Thoracic aorta (tissue), 2 donors: ENCODE measurements at regions not wholly inside any gene's neighbourhood (a gene's known extent, or its start where the extent isn't known, plus 50 kb on each side); places are given as distances from the start of the nearest gene placed in this dataset.
A peak's percentile ranks its signal among the peaks of the same experiment; 100 is the strongest.

Experiments used
- ATAC-seq: fragments of 150-250 bp; one replicate; pipeline ENCODE4 v1.8.0; 2017; ENCODE audit warnings: low read depth; ENCODE audit not compliant: insufficient number of reproducible peaks, low FRiP score
- DNase-seq: peaks from one replicate; pipeline ENCODE4 v3.0.0-alpha.2; 2020; ENCODE audit warnings: low spot score
- H3K27ac ChIP-seq, 2 donors: fragments of 200-600 bp; sonication (generic); 1 replicate in 1 of 2; 2 replicates in 1 of 2; pipeline ENCODE4 v1.5.1; 2016; ENCODE audit warnings: mild to moderate bottlenecking in 2 of 2, moderate library complexity in 2 of 2
- H3K27me3 ChIP-seq: fragments of 200-600 bp; sonication (generic); replicated peaks from 2 replicates; pipeline ENCODE4 v1.6.0; 2016; ENCODE audit warnings: mild to moderate bottlenecking; ENCODE audit not compliant: insufficient read depth
- H3K36me3 ChIP-seq: fragments of 200-600 bp; sonication (generic); one replicate; pipeline ENCODE4 v1.5.1; 2016
- H3K4me1 ChIP-seq, 2 donors: fragments of 200-600 bp; sonication (generic); 1 replicate in 1 of 2; 2 replicates in 1 of 2; pipeline versions ENCODE4 v1.5.1 to v1.6.0; 2016; ENCODE audit warnings: low read depth in 2 of 2, mild to moderate bottlenecking in 1 of 2; ENCODE audit not compliant: control insufficient read depth in 1 of 2
- H3K4me3 ChIP-seq: fragments of 200-600 bp; sonication (generic); 2 replicates; pipeline ENCODE4 v1.5.1; 2016; ENCODE audit warnings: mild to moderate bottlenecking
- H3K9me3 ChIP-seq: fragments of 200-600 bp; sonication (generic); 2 replicates; pipeline ENCODE4 v1.5.1; 2016
- CTCF ChIP-seq: fragments of 200-600 bp; sonication (generic); IDR thresholded peaks from one replicate; pipeline ENCODE4 v1.5.1; 2019; ENCODE audit warnings: antibody characterized with exemption

- Histone ChIP-seq H3K4me1 (no peaks in the 10 kb centered on the region), H3K27me3 (no peaks in the 10 kb centered on the region), H3K36me3 (no peaks in the 10 kb centered on the region), H3K9me3 (no peaks in the 10 kb centered on the region), H3K4me3 (no peak overlapping the region), H3K27ac (no peak overlapping the region)
- DNase-seq: no peak
- ATAC-seq: no peak
- no peak for TF ChIP-seq CTCF
Observed at GRCh38 chrX:35023683-35024082, 81.1 kb downstream of the FAM47B start.

GRCh38 chrX:35025820-35026219, 83.2 kb downstream of the FAM47B start:
- ATAC-seq: no peak
- Histone ChIP-seq H3K27me3 (no peaks in the 10 kb centered on the region), H3K27ac (no peak overlapping the region), H3K36me3 (no peaks in the 10 kb centered on the region), H3K9me3 (no peaks in the 10 kb centered on the region), H3K4me3 (no peak overlapping the region), H3K4me1 (no peaks in the 10 kb centered on the region)
- TF ChIP-seq CTCF: no peak
- DNase-seq: no peak

GRCh38 chrX:35040871-35041270, 98.3 kb downstream of the FAM47B start:
- no peak for ATAC-seq

GRCh38 chrX:35046660-35047296, 104.2 kb downstream of the FAM47B start:
- Histone ChIP-seq H3K4me1 (peaks cover 0 to 15% of the 10 kb centered on the region in 2 donors), H3K27ac (peak overlapping the region; percentile 56 to 71), H3K9me3 (no peaks in the 10 kb centered on the region), H3K27me3 (no peaks in the 10 kb centered on the region), H3K36me3 (no peaks in the 10 kb centered on the region), H3K4me3 (peak overlapping the region; percentile 7)
- DNase-seq: no peak
- ATAC-seq: peak; percentile 69
- TF ChIP-seq CTCF: no peak

More at GRCh38 chrX:35040871-35041270, 98.3 kb downstream of the FAM47B start:
- Histone ChIP-seq H3K4me3 (no peak overlapping the region), H3K4me1 (no peaks in the 10 kb centered on the region), H3K9me3 (no peaks in the 10 kb centered on the region), H3K27me3 (no peaks in the 10 kb centered on the region), H3K36me3 (no peaks in the 10 kb centered on the region), H3K27ac (no peak overlapping the region)
- DNase-seq: no peak
- no peak for TF ChIP-seq CTCF

GRCh38 chrX:35076061-35076460, 133.5 kb downstream of the FAM47B start:
- Histone ChIP-seq H3K4me1 (no peaks in the 10 kb centered on the region), H3K36me3 (no peaks in the 10 kb centered on the region), H3K27me3 (no peaks in the 10 kb centered on the region), H3K4me3 (no peak overlapping the region), H3K27ac (no peak overlapping the region), H3K9me3 (no peaks in the 10 kb centered on the region)
- ATAC-seq (no peak), DNase-seq (no peak)
- no peak for TF ChIP-seq CTCF
